Endothelial cell of umbilical vein (primary cell): ENCODE measurements at regions not wholly inside any gene's neighbourhood (a gene's known extent, or its start where the extent isn't known, plus 50 kb on each side); places are given as distances from the start of the nearest gene placed in this dataset.

Experiments
- BruUV-seq: library from RNA; stranded (reverse); fragments of 400-500 nt; replicated peaks from 2 replicates; lab custom pipeline; 2021; lab: Mats Ljungman, UMichigan
- CTCF ChIA-PET: fragments of 300-600, 350-600 bp; sonication (Branson Sonifier 250); formaldehyde crosslinking; loops from one replicate; lab custom pipeline; 2021; ENCODE audit warnings: antibody characterized with exemption, inconsistent platforms; lab: Charles Lee
- POLR2A ChIA-PET: fragments of 300-600, 350-600 bp; sonication (Branson Sonifier 250); formaldehyde crosslinking; loops from one replicate; lab custom pipeline; 2021; ENCODE audit warnings: antibody characterized with exemption, inconsistent platforms; lab: Charles Lee
- DNase-seq: peaks from one replicate; pipeline ENCODE4 v3.0.0-alpha.2; 2011; ENCODE audit warnings: low read depth, low spot score
- FAIRE-seq: peaks from 2 replicates; lab custom pipeline; 2011; peaks lifted over from hg19 to GRCh38; lab: Jason Lieb, UNC
- H2AFZ ChIP-seq: 2 replicates; pipeline ENCODE4 v1.6.0; 2012; ENCODE audit warnings: low read depth, low read length, control low read depth, inconsistent platforms
- H3K27ac ChIP-seq: 2 replicates; pipeline ENCODE4 v1.5.1; 2011; ENCODE audit warnings: low read depth, mild to moderate bottlenecking, control low read depth, low read length, moderate library complexity; ENCODE audit not compliant: insufficient read depth
- H3K27me3 ChIP-seq, 2 experiments: 2 replicates each; pipeline versions ENCODE4 v1.6.0 to v1.6.1; 2011; ENCODE audit warnings: low read length in 2 of 2, mixed read lengths in 1 of 2; ENCODE audit not compliant: control insufficient read depth in 2 of 2, insufficient read depth in 2 of 2
- H3K36me3 ChIP-seq, 2 experiments: 2 replicates in 1 of 2; 3 replicates in 1 of 2; pipeline ENCODE4 v1.5.1; 2011; ENCODE audit warnings: low read length in 2 of 2, mild to moderate bottlenecking in 1 of 2, moderate library complexity in 1 of 2; ENCODE audit not compliant: control insufficient read depth in 2 of 2, insufficient read depth in 2 of 2; ENCODE audit errors: extremely low read depth in 1 of 2
- H3K4me1 ChIP-seq: 3 replicates; pipeline ENCODE4 v1.5.1; 2011; ENCODE audit warnings: mild to moderate bottlenecking, low read length; ENCODE audit not compliant: control insufficient read depth, insufficient read depth; ENCODE audit errors: extremely low read depth
- H3K4me2 ChIP-seq: 2 replicates; pipeline ENCODE4 v1.6.1; 2011; ENCODE audit warnings: low read length, control low read depth, mixed read lengths; ENCODE audit not compliant: insufficient read depth
- H3K4me3 ChIP-seq, 3 experiments: fragments of 200-600 bp in 1 of 3; sonication (generic), shearing (Covaris generic) in 1 of 3; replicated peaks in 1 of 3; 2 replicates each; pipeline ENCODE4 v1.5.1; 2011 to 2016; ENCODE audit warnings: control low read depth in 3 of 3, low read length in 3 of 3, mild to moderate bottlenecking in 2 of 3, inconsistent platforms in 1 of 3, low read depth in 1 of 3, moderate library complexity in 1 of 3; ENCODE audit not compliant: insufficient read depth in 1 of 3
- H3K79me2 ChIP-seq: 2 replicates; pipeline ENCODE4 v1.6.0; 2012; ENCODE audit warnings: low read length, inconsistent platforms; ENCODE audit not compliant: control insufficient read depth, insufficient read depth
- H3K9ac ChIP-seq: replicated peaks from 2 replicates; pipeline ENCODE3; 2011; ENCODE audit warnings: low read length, control low read depth; ENCODE audit not compliant: insufficient read depth; ENCODE audit errors: extremely low read depth
- H3K9me1 ChIP-seq: replicated peaks from 3 replicates; pipeline ENCODE4 v1.6.0; 2011; ENCODE audit warnings: mild to moderate bottlenecking, low read length; ENCODE audit not compliant: control insufficient read depth, insufficient read depth; ENCODE audit errors: extremely low read depth
- H3K9me3 ChIP-seq: replicated peaks from 2 replicates; pipeline ENCODE4 v1.5.1; 2012; ENCODE audit warnings: low read length, inconsistent platforms; ENCODE audit not compliant: control insufficient read depth, insufficient read depth
- H4K20me1 ChIP-seq: replicated peaks from 2 replicates; pipeline ENCODE3; 2011; ENCODE audit warnings: mild to moderate bottlenecking, low read length; ENCODE audit not compliant: control insufficient read depth, insufficient read depth; ENCODE audit errors: extremely low read depth
- CTCF ChIP-seq, 2 donors: IDR thresholded peaks; 1 replicate in 1 of 2; 2 replicates in 1 of 2; pipeline ENCODE4 v1.5.1; 2011; ENCODE audit warnings: low read length in 2 of 2, mild to moderate bottlenecking in 2 of 2, moderate library complexity in 2 of 2, control low read depth in 1 of 2, inconsistent platforms in 1 of 2, low read depth in 1 of 2; ENCODE audit not compliant: insufficient read depth in 1 of 2; ENCODE audit errors: extremely low read depth in 1 of 2
- EZH2 ChIP-seq: IDR thresholded peaks from 2 replicates; pipeline ENCODE4 v1.6.1; 2012; ENCODE audit warnings: borderline replicate concordance, low read depth, mild to moderate bottlenecking, moderate library complexity, low read length, inconsistent platforms; ENCODE audit not compliant: severe bottlenecking
- FOS ChIP-seq: IDR thresholded peaks from 2 replicates; pipeline ENCODE4 v1.6.1; 2011; ENCODE audit warnings: mild to moderate bottlenecking, low read length, moderate library complexity, borderline replicate concordance; ENCODE audit not compliant: insufficient read depth
- GATA2 ChIP-seq: IDR thresholded peaks from 2 replicates; pipeline ENCODE4 v1.7.0; 2011; ENCODE audit warnings: low read depth, mild to moderate bottlenecking, moderate library complexity, mixed read lengths, low read length; ENCODE audit not compliant: insufficient read length, insufficient read depth
- JUN ChIP-seq: IDR thresholded peaks from 2 replicates; pipeline ENCODE4 v1.6.1; 2011; ENCODE audit warnings: borderline replicate concordance, low read depth; ENCODE audit not compliant: insufficient read length, insufficient read depth
- MYC ChIP-seq: IDR thresholded peaks from one replicate; pipeline ENCODE4 v1.6.1; 2011; ENCODE audit warnings: mild to moderate bottlenecking, low read depth, low read length
- POLR2A ChIP-seq: IDR thresholded peaks from 2 replicates; pipeline ENCODE4 v1.6.1; 2012; ENCODE audit warnings: low read depth, mild to moderate bottlenecking, control low read depth, low read length
- POLR2AphosphoS5 ChIP-seq: IDR thresholded peaks from 2 replicates; pipeline ENCODE4 v1.6.1; 2012; ENCODE audit warnings: low read depth, mild to moderate bottlenecking, control low read depth, low read length, moderate library complexity; ENCODE audit not compliant: insufficient read depth
- dilution Hi-C: fragments of 300-500 bp; cut with MboI; formaldehyde crosslinking; loops from one replicate; pipeline ENCODE4 v1.15.0; 2019; ENCODE audit warnings: low sequenced_read_pairs; ENCODE audit not compliant: extremely low pct_ligation_motif_present
- intact Hi-C: fragments of 100-400 bp; cut with micrococcal nuclease; formaldehyde crosslinking; loops from one replicate; pipeline ENCODE4 v1.10.0; 2022
- TF ChIP-seq, protein P1 (sequence below): IDR thresholded peaks from 2 replicates; pipeline ENCODE4 v1.6.1; 2011; ENCODE audit not compliant: insufficient read depth, insufficient read length

GRCh38 chr21:17343055-17343454 is 169.8 kb upstream of the CXADR start:
- Histone ChIP-seq H3K4me3 (no peak overlapping the region), H3K4me1 (no peaks in the 10 kb centered on the region), H4K20me1 (no peaks in the 10 kb centered on the region), H3K9ac (no peak overlapping the region), H2AFZ (no peak overlapping the region), H3K9me3 (no peaks in the 10 kb centered on the region), H3K79me2 (no peaks in the 10 kb centered on the region), H3K4me2 (no peak overlapping the region), H3K27me3 (no peaks in the 10 kb centered on the region), H3K36me3 (no peaks in the 10 kb centered on the region), H3K27ac (no peak overlapping the region), H3K9me1 (no peaks in the 10 kb centered on the region)
- no TSS peak for BruUV-seq
- no peak for FAIRE-seq
- intact Hi-C loops (no loop called here), dilution Hi-C loops (no loop called here)
- ChIA-PET CTCF (no interaction called here), POLR2A (no interaction called here)
- peak; percentile 10 for DNase-seq
- TF ChIP-seq, protein P1, sequence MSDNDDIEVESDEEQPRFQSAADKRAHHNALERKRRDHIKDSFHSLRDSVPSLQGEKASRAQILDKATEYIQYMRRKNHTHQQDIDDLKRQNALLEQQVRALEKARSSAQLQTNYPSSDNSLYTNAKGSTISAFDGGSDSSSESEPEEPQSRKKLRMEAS, result no peak
- no peak for TF ChIP-seq POLR2A
- TF ChIP-seq FOS, result no peak
- TF ChIP-seq POLR2AphosphoS5, result no peak
- no peak for TF ChIP-seq EZH2
- TF ChIP-seq CTCF (IDR thresholded peaks at IDR 0.05; ENCODE audit: extremely low read depth in 1 of 2, insufficient read depth in 1 of 2, low read depth in 1 of 2, low read length in 2 of 2), result no peak
- TF ChIP-seq MYC, result no peak
- no peak for TF ChIP-seq GATA2
- TF ChIP-seq JUN, result no peak
